ENCODE measurements at regions not wholly inside any gene's neighbourhood (a gene's known extent, or its start where the extent isn't known, plus 50 kb on each side); places are given as distances from the start of the nearest gene placed in this dataset.
"Not testable (repeated sequence)": the region's sequence is repeated elsewhere in the genome, so short reads cannot be mapped to it uniquely, and the experiment has no call there.

DNA sequence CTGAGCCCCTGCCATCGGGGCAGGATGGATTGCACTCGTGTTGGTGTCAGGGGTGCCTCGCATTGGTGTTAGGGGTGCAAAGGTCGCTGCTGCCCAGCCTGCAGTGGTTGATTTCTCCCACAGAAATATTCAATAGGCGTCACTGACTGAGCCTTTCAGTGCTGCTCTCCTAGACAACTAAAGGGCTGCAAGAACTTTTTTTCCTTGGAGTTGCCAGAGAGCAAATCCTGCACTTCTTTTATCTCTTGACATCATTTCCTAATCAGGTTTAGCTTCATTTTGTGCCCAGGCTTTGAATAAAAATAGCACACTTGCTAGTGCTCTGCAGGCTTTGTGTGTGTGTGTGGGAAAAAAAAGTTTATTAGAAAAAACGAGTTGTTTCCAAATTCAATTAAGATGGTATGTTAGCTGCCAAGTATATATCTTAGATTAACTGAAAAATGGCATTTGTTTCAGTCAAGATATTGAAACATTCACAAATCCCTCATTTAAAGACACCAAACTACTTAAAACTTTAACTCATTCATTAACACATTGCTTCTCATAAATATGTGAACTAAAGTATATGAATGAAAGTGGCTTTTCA is 125.6 kb downstream of the SOCS6 start:
- FAIRE-seq (no peak), DNase-seq (ENCODE audit: insufficient read length, low spot score) (no peak)
- TF ChIP-seq POLR2A (IDR thresholded peaks at IDR 0.05; ENCODE audit: low read depth, low read length) = no peak

DNA sequence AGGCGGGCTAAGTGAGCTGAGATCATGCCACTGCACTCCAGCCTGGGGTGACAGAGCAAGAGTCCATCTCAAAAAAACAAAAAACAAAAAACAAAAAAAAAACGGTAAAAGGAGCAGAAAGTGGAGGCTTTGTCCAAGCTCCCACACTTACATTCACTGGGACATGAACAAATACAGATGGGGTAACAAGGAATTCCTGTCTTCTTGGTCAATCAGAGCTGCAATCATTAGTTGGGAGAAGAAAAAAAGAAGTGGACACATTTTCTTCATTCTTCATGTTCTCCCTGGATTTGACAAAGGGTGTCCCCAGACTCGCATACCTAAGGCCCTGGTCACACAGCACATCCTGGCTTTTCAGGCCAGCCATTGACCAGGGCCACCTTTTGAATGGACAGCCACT is 124.6 kb downstream of the SOCS6 start:
- TF ChIP-seq POLR2A (IDR thresholded peaks at IDR 0.05; ENCODE audit: low read depth, low read length) = no peak
- FAIRE-seq (no peak), DNase-seq (ENCODE audit: insufficient read length, low spot score) (no peak)

DNA sequence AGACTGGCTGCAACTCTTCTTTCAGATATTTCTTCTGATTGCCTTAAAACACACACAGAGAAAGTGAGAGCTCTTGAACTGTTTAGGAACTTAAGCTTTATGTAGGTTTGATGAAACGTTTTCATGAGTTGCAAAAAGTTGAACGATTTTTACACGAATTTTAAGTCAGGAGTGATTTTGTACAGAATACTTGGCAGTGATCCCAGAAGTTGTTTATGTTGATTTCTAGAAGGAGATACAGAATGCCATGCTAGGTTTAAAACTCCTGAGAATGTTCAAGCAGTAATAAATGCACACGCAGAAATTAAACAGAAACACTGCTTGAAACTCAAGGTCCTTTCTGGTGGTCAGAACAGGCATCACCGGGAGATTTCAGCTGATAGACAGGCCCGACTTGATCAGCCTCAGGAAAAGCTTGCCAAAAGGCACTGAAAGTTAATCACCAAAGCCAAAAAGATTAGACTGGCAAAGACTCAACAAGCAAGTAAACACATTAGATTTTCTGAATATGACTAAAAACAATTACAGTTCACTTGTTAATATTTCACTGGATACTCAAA is 123.1 kb downstream of the SOCS6 start:
- TF ChIP-seq POLR2A (IDR thresholded peaks at IDR 0.05; ENCODE audit: low read depth, low read length) = no peak
- no peak for FAIRE-seq
- DNase-seq (ENCODE audit: insufficient read length, low spot score) = no peak

DNA sequence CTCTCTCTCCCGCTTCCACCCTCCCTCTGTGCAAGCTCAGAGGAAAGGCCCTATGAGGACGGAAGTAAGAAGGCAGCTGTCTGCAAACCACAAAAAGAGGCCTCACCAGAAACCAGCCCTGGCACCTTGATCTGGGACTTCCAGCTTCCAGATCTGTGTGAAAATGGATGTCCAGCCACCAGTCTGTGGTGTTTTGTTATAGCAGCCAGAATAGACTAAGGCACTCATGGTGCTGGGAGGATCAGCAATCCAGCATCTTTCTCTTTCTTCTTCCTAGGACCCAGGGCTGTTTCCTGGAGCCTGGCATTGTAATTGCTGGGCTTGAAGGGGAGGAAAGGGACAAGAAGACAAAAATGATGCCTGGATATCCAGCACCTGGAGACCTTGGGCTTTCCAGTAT is 122.5 kb downstream of the SOCS6 start:
- DNase-seq (ENCODE audit: insufficient read length, low spot score) = no peak
- no peak for TF ChIP-seq POLR2A (IDR thresholded peaks at IDR 0.05; ENCODE audit: low read depth, low read length)
- FAIRE-seq = no peak

GRCh38 chr18:70405052-70405451 is 116.2 kb downstream of the SOCS6 start:
- no peak for FAIRE-seq
- no peak for TF ChIP-seq POLR2A (IDR thresholded peaks at IDR 0.05; ENCODE audit: low read depth, low read length)
- no peak for DNase-seq (ENCODE audit: insufficient read length, low spot score)

- DNase-seq (ENCODE audit: insufficient read length, low spot score) (no peak), FAIRE-seq (no peak)
- TF ChIP-seq POLR2A (IDR thresholded peaks at IDR 0.05; ENCODE audit: low read depth, low read length) = no peak
Measured at GRCh38 chr18:70400476-70400875, 111.6 kb downstream of the SOCS6 start.

GRCh38 chr18:70398076-70398475 is 109.2 kb downstream of the SOCS6 start:
- no peak for DNase-seq (ENCODE audit: insufficient read length, low spot score)
- FAIRE-seq = no peak

GRCh38 chr18:70397259-70397925 is 108.5 kb downstream of the SOCS6 start:
- DNase-seq (ENCODE audit: insufficient read length, low spot score) = no peak
- TF ChIP-seq POLR2A (IDR thresholded peaks at IDR 0.05; ENCODE audit: low read depth, low read length) = no peak
- no peak for FAIRE-seq

More at GRCh38 chr18:70398076-70398475, 109.2 kb downstream of the SOCS6 start:
- TF ChIP-seq POLR2A (IDR thresholded peaks at IDR 0.05; ENCODE audit: low read depth, low read length) = no peak

DNA sequence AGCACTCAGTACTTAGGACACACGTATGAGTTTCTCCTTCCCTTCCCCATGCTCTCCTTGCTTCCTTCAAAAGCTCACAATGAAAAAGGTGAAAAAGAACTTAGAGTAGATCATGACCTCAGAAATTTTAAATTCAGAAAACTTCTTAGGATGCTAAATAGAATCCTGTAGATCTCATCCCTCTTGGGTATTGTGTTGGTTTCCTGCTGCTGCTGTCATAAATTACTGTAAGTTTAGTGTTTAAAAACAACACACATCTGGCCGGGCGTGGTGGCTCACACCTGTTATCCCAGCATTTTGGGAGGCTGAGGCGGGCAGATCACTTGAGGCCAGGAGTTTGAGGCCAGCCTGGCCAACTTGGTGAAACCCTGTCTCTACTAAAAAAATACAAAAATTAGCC is 106.9 kb downstream of the SOCS6 start:
- FAIRE-seq; DNase-seq (ENCODE audit: insufficient read length, low spot score): not testable (repeated sequence)

GRCh38 chr18:70394672-70395071 is 105.8 kb downstream of the SOCS6 start:
- TF ChIP-seq POLR2A (IDR thresholded peaks at IDR 0.05; ENCODE audit: low read depth, low read length) = no peak
- FAIRE-seq = no peak
- no peak for DNase-seq (ENCODE audit: insufficient read length, low spot score)

- no peak for TF ChIP-seq POLR2A (IDR thresholded peaks at IDR 0.05; ENCODE audit: low read depth, low read length)
- FAIRE-seq (no peak), DNase-seq (ENCODE audit: insufficient read length, low spot score) (no peak)
Measured at GRCh38 chr18:70390371-70391090, 101.7 kb downstream of the SOCS6 start.

DNA sequence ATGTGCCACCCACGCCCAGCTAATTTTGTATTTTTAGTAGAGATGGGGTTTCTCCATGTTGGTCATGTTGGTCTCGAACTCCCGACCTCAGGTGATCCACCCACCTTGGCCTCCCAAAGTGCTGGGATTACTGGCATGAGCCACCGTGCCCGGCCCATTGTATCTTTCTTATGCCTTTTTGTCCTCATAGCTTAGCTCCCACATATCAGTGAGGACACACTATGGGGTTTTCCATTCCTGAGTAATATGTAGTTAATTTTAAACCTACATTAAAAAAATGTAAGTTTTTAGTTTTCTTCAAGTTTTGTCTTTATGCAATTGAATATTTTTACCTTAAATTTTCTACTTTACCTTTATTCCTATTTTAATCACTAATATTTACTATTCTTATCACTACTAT is 100.2 kb downstream of the SOCS6 start:
- not testable (repeated sequence) for FAIRE-seq

GRCh38 chr18:70387027-70387426 is 98.2 kb downstream of the SOCS6 start:
- TF ChIP-seq POLR2A (IDR thresholded peaks at IDR 0.05; ENCODE audit: low read depth, low read length) = no peak

More for the DNA sequence above, 100.2 kb downstream of the SOCS6 start:
- DNase-seq (ENCODE audit: insufficient read length, low spot score) = not testable (repeated sequence)

DNA sequence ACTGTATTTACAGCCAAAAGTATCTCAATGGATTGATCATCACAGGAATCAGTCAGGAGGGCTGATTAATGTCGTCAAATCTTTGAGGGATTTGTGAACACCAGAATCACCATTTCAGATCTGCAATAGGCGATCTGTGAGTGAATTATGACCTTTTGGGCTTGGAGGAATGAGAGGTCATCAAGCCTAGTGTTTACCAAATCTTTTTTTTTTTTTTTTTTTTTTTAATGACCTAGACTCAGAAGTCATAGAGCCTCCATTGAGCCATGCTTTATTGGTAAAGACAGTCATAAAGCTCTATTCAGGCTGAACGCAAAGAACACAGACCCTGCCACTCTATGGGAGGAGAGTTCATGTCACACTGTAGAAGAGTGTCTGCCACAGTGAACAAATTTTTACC is 97.7 kb downstream of the SOCS6 start:
- no peak for FAIRE-seq

More at GRCh38 chr18:70387027-70387426, 98.2 kb downstream of the SOCS6 start:
- FAIRE-seq (no peak), DNase-seq (ENCODE audit: insufficient read length, low spot score) (no peak)

More for the DNA sequence above, 97.7 kb downstream of the SOCS6 start:
- no peak for DNase-seq (ENCODE audit: insufficient read length, low spot score)
- TF ChIP-seq POLR2A (IDR thresholded peaks at IDR 0.05; ENCODE audit: low read depth, low read length) = no peak

Data from H54 (cell line).